ENCODE measurements at regions not wholly inside any gene's neighbourhood (a gene's known extent, or its start where the extent isn't known, plus 50 kb on each side); places are given as distances from the start of the nearest gene placed in this dataset.

GRCh38 chr22:48627966-48628365 is 1199.7 kb downstream of the BRD1 start:
- no peak for TF ChIP-seq CTCF (conservative IDR thresholded peaks at IDR 0.05; ENCODE audit: low read depth, low read length)
- TF ChIP-seq EZH2 (IDR thresholded peaks at IDR 0.05; ENCODE audit: low read length, unreplicated experiment), result no peak

All from PC-3 (cell line).